ENCODE measurements at regions not wholly inside any gene's neighbourhood (a gene's known extent, or its start where the extent isn't known, plus 50 kb on each side); places are given as distances from the start of the nearest gene placed in this dataset.

DNA sequence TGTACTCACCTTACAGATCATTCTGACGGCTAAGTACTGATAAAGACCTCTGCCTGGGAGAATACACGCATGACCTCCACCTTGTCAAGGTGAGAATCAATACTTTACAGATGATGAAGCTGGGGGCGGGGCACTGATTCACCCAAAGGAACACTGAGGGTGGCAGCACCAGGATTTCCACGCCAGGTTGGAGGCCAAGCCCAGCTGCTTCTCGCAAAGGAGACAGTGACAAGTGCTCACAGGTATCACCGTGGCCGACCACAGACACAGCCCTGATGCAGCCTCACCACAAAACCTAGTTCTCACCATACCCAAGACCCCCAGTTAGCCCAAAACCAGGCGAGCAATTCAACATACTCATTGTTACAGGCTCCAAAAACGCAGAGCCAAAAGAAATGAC lies 434.2 kb downstream of the SOX9 start:
- no peak for DNase-seq
- TF ChIP-seq GATA1 (IDR thresholded peaks at IDR 0.05; ENCODE audit: low read depth, low read length) (no peak), POLR2A (IDR thresholded peaks at IDR 0.05; ENCODE audit: low read length) (no peak)

GRCh38 chr17:72556944-72557826 lies 436.4 kb downstream of the SOX9 start:
- TF ChIP-seq GATA1 (IDR thresholded peaks at IDR 0.05; ENCODE audit: low read depth, low read length) = no peak
- TF ChIP-seq POLR2A (IDR thresholded peaks at IDR 0.05; ENCODE audit: low read length) = no peak
- peak; percentile 37 to 61 for DNase-seq

DNA sequence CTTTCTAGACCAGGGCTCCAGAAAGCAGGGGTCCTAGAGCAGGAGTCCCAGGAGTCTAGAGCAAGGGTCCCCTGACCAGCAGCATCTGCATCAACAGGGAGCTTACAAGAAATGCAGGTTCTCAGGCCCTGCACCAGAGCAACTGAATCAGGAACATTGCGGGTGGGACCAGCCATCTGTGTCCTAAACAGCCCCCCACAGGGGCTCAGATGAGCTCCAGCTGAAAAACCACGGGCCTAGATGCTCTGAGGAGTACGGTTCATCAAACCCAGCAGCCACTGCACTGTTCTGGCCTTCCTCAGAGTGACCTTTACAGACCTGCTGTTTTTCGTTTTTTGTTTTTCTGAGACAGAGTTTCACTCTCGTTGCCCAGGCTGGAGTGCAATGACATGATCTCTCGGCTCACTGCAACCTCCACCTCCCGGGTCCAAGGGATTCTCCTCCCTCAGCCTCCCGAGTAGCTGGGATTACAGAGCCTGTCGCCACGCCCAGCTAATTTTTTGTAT lies 438.2 kb downstream of the SOX9 start:
- DNase-seq = no peak
- TF ChIP-seq POLR2A (IDR thresholded peaks at IDR 0.05; ENCODE audit: low read length) = no peak
- no peak for TF ChIP-seq GATA1 (IDR thresholded peaks at IDR 0.05; ENCODE audit: low read depth, low read length)

DNA sequence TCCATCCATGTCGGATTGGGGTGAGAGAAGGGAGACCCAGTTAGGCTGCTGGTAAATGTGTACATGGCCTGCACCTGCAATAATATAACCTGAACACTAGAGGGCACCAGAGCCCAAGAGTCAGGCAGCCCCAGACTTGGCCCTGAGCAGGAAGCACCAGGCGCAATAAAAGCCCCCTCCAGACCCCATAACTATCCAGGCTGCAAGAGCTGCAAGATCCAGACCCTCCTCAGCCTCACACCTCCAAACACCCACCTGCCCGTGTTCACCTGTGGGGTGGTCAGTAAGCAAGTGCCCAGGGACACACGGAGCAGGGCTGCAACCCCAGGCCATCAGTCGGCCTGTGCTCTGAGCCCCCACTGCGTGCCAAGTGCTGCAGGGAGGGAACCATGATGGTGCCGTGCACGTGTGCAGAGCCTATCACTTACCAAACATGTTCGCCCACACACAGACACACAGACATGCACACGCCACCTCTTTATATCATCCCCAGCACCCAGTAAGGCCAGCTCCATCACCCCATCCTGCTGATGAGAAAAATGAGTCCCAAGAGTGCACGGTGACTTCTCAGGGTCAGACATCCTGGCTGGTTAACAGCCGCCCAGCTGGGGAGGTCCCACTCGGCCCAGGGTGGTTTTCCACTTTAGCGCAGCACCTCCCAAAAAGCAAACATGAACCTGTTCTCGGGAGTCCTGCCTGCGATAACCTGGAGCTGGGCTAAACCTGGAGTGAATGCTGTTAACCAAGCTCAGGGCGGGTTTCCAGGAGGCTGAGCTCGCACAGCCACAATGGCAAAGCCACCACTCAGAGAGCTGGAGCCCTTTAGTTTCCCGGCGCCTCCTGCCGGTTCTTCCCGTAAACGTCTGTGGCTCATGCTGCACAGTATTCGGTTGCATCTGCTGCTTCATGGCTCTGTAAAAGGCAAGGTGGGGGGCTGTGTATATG lies 439.8 kb downstream of the SOX9 start:
- peak; percentile 41 to 70 for DNase-seq
- TF ChIP-seq GATA1 (IDR thresholded peaks at IDR 0.05; ENCODE audit: low read depth, low read length) (no peak), POLR2A (IDR thresholded peaks at IDR 0.05; ENCODE audit: low read length) (no peak)

GRCh38 chr17:72561266-72561665 lies 440.4 kb downstream of the SOX9 start:
- no peak for DNase-seq
- TF ChIP-seq GATA1 (IDR thresholded peaks at IDR 0.05; ENCODE audit: low read depth, low read length) = no peak
- no peak for TF ChIP-seq POLR2A (IDR thresholded peaks at IDR 0.05; ENCODE audit: low read length)

DNA sequence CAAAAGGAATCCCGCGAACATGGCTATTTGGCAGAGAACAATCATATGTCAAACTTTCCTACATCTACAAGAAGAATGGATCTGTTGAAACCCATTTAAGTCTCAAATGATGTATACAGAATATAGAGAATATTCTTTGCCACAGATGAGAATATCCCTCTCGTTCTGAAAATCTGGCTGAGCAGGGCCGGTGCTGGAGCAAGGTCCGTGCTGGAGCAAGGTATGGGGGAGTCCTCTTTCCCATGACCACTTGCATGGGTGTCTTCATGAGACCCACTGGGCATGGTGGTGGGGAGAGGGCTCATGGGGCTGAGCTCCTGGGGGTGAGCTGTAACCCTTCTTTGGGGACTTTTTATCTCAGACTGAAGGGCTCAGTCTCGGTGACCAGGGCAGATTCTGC lies 440.9 kb downstream of the SOX9 start:
- DNase-seq = no peak
- TF ChIP-seq POLR2A (IDR thresholded peaks at IDR 0.05; ENCODE audit: low read length) = no peak
- TF ChIP-seq GATA1 (IDR thresholded peaks at IDR 0.05; ENCODE audit: low read depth, low read length) = no peak

DNA sequence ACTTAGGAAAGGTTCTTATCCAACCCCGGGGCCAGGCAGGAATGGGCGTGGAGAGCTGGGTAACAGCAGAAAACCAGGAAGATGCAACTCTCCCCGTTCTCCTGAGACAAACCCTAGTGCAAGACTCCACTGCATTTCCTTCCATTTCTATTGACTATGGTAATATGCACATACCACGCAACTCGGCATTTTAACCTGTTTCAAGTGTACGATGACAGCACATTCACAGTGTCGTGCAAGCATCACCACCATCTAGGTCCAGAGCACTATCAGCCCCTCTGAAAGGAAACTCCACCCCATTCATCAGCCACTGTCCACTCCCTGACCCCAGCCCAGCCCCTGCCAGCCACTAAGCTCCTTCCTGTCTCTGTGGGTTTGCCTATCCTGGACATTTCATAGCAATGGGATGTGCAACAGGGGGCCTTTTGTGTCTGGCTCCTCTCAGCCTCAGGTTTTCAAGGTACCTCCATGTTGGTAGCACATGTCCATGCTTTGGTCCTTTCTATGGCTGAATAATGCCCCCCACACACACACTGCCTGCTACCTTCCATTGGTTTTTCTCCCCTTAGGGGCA lies 441.9 kb downstream of the SOX9 start:
- no peak for DNase-seq
- TF ChIP-seq GATA1 (IDR thresholded peaks at IDR 0.05; ENCODE audit: low read depth, low read length) = no peak
- TF ChIP-seq POLR2A (IDR thresholded peaks at IDR 0.05; ENCODE audit: low read length) = no peak

- DNase-seq = no peak
- TF ChIP-seq GATA1 (IDR thresholded peaks at IDR 0.05; ENCODE audit: low read depth, low read length) (no peak), POLR2A (IDR thresholded peaks at IDR 0.05; ENCODE audit: low read length) (no peak)
These were observed 443.1 kb downstream of the SOX9 start for GRCh38 chr17:72563952-72564351.

DNA sequence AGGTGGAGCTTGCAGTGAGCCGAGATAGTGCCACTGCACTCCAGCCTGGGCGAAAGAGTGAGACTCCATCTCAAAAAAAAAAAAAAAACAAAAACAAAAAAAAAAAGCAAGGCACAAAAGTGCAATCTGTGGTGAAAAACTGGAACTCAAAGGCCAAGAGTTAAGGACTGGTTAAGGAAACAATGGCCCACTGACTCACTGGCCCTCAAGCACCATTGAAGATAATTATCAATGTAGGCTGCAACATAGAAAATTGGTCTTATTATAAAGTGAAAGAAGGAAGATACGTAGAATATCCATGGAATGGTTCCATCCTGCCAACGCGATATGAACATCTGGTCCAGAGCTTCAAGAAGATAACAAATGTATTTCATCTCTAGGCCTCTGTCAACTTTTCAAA lies 444.2 kb downstream of the SOX9 start:
- TF ChIP-seq GATA1 (IDR thresholded peaks at IDR 0.05; ENCODE audit: low read depth, low read length) (no peak), POLR2A (IDR thresholded peaks at IDR 0.05; ENCODE audit: low read length) (no peak)
- DNase-seq = no peak

DNA sequence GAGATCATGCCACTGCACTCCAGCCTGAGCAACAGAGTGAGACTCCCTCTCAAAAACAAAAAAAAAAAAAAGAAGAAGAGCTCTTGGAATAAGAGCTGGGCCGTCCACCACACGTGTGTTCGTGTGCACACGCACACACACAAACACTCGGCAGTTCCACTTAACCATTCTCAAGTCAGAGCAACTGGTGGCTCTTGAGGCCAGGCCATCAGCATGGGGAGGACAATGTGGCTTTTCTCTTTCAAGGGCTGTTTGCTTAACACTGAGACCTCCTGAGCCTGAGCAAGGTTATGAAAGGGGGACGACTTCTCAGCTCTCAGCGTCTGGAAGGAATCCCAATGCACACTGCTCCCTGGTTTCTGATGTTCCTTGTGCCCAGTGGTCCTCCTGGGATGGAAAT lies 444.9 kb downstream of the SOX9 start:
- DNase-seq = no peak
- TF ChIP-seq POLR2A (IDR thresholded peaks at IDR 0.05; ENCODE audit: low read length) (no peak), GATA1 (IDR thresholded peaks at IDR 0.05; ENCODE audit: low read depth, low read length) (no peak)

DNA sequence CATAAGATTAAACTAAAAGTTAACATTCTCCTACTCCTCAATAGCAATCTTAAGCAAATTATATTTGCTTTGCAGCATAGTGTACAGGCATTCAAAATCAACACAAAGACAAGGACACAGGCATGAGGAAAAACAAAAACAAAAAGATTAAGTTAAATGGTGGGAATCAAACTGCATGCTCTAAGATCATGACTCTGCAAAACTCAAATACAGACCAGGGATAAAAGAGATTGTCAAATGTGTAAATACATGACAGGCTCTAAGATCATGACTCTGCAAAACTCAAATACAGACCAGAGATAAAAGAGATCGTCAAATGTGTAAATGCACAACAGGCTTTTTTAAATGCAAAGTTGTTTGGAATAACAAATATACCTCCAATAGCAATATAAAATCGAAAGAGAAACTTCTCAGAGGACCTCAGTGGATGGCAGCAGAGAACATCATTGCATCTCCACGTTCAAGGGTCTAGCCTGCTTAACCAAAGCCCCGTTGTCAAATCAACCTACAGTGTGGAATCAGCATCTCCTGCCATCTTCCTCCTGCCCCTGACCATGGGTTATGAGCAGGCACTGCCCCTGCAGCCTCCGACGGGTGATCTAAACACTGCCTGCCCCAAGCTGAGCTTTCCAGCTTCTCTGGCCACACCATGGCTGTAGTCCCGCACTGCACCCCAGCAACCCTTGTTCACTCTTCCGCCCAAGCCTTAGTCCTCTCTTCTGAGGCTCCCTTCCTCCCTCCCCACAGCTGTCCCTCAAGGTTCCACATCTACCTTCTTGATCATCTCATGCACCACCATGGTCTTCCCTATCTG lies 446.1 kb downstream of the SOX9 start:
- TF ChIP-seq GATA1 (IDR thresholded peaks at IDR 0.05; ENCODE audit: low read depth, low read length) (no peak), POLR2A (IDR thresholded peaks at IDR 0.05; ENCODE audit: low read length) (no peak)
- no peak for DNase-seq

- DNase-seq = no peak
- no peak for TF ChIP-seq POLR2A (IDR thresholded peaks at IDR 0.05; ENCODE audit: low read length)
- no peak for TF ChIP-seq GATA1 (IDR thresholded peaks at IDR 0.05; ENCODE audit: low read depth, low read length)
These were observed 447.0 kb downstream of the SOX9 start for GRCh38 chr17:72567774-72568173.
